CD4-positive, alpha-beta T cell (primary cell): ENCODE measurements at regions not wholly inside any gene's neighbourhood (a gene's known extent, or its start where the extent isn't known, plus 50 kb on each side); places are given as distances from the start of the nearest gene placed in this dataset.

Experiments used
- ATAC-seq: fragments of 200-7000 bp; cut with Tn5 transposase; one replicate; pipeline ENCODE4 v1.10.0; 2022; ENCODE audit warnings: mild to moderate bottlenecking; ENCODE audit not compliant: poor library complexity
- CTCF ChIA-PET: fragments of 350-600 bp; sonication (Branson Sonifier 250); formaldehyde crosslinking; loops from one replicate; lab custom pipeline; 2021; ENCODE audit warnings: antibody characterized with exemption, inconsistent platforms; lab: Charles Lee
- POLR2A ChIA-PET: fragments of 350-600 bp; sonication (Branson Sonifier 250); formaldehyde crosslinking; loops from one replicate; lab custom pipeline; 2021; ENCODE audit warnings: antibody characterized with exemption, inconsistent platforms; lab: Charles Lee
- DNase-seq, 14 experiments: peaks; one replicate each; pipeline ENCODE4 v3.0.0-alpha.2; 2013 to 2020; ENCODE audit warnings: mixed read lengths in 2 of 14
- H3K27ac ChIP-seq, 2 donors: one replicate each; pipeline versions ENCODE4 v1.5.1 to v1.7.0; 2013; ENCODE audit warnings: low read length in 2 of 2, low read depth in 1 of 2, mild to moderate bottlenecking in 1 of 2
- H3K27me3 ChIP-seq, 2 experiments: 1 replicate in 1 of 2; 2 replicates in 1 of 2; pipeline versions ENCODE4 v1.6.1 to v1.7.0; 2013; ENCODE audit warnings: low read length in 2 of 2, control low read depth in 1 of 2, mild to moderate bottlenecking in 1 of 2, moderate library complexity in 1 of 2; ENCODE audit not compliant: insufficient read depth in 2 of 2, control insufficient read depth in 1 of 2
- H3K36me3 ChIP-seq: one replicate; pipeline ENCODE4 v1.6.1; 2013; ENCODE audit warnings: low read length, control low read depth; ENCODE audit not compliant: insufficient read depth
- H3K4me1 ChIP-seq: one replicate; pipeline ENCODE4 v1.6.1; 2013; ENCODE audit warnings: low read length, control low read depth; ENCODE audit not compliant: insufficient read depth
- H3K4me3 ChIP-seq: one replicate; pipeline ENCODE4 v1.5.1; 2013; ENCODE audit warnings: mild to moderate bottlenecking, low read length, moderate library complexity
- H3K9me3 ChIP-seq, 2 experiments: 1 replicate in 1 of 2; 2 replicates in 1 of 2; pipeline versions ENCODE4 v1.6.1 to v1.7.0; 2013; ENCODE audit warnings: low read length in 2 of 2, mild to moderate bottlenecking in 2 of 2, control low read depth in 1 of 2, moderate library complexity in 1 of 2; ENCODE audit not compliant: control insufficient read depth in 1 of 2, insufficient read depth in 1 of 2
- H3K27ac Mint-ChIP-seq: one replicate; pipeline ENCODE4 v1.8.0; 2020; ENCODE audit warnings: mixed read lengths
- H3K27me3 Mint-ChIP-seq: one replicate; pipeline ENCODE4 v1.8.0; 2021; ENCODE audit warnings: mixed read lengths
- H3K36me3 Mint-ChIP-seq: one replicate; pipeline ENCODE4 v1.8.0; 2021; ENCODE audit warnings: low read depth, mixed read lengths
- H3K4me1 Mint-ChIP-seq: one replicate; pipeline ENCODE4 v1.8.0; 2021; ENCODE audit warnings: low read depth, mixed read lengths
- H3K4me3 Mint-ChIP-seq: one replicate; pipeline ENCODE4 v1.8.0; 2020; ENCODE audit warnings: mild to moderate bottlenecking, mixed read lengths
- H3K9me3 Mint-ChIP-seq: one replicate; pipeline ENCODE4 v1.8.0; 2020; ENCODE audit warnings: mixed read lengths
- CTCF ChIP-seq: fragments of 200-600 bp; IDR thresholded peaks from one replicate; pipeline ENCODE4 v1.8.0; 2022; ENCODE audit warnings: antibody characterized with exemption, mild to moderate bottlenecking
- intact Hi-C, 2 experiments: fragments of 100-400 bp; cut with DNase I in 1 of 2; cut with micrococcal nuclease in 1 of 2; formaldehyde crosslinking; loops; one replicate each; pipeline versions ENCODE4 v1.15.1 to v1.9.0; 2023 to 2025; cut with DNase I, micrococcal nuclease

- Histone ChIP-seq H3K4me1 (no peaks in the 10 kb centered on the region), H3K36me3 (no peaks in the 10 kb centered on the region), H3K27ac (no peak overlapping the region), H3K9me3 (peaks cover 0 to 13% of the 10 kb centered on the region in 2 experiments), H3K27me3 (no peaks in the 10 kb centered on the region), H3K4me3 (no peak overlapping the region)
- H3K27ac Mint-ChIP-seq = no peak overlapping the region
- no peak for ATAC-seq
- no peak for DNase-seq
- H3K9me3 Mint-ChIP-seq = peaks cover 5% of the 10 kb centered on the region
- ChIA-PET CTCF (no interaction called here), POLR2A (no interaction called here)
- H3K4me3 Mint-ChIP-seq = no peak overlapping the region
- no peaks in the 10 kb centered on the region for H3K27me3 Mint-ChIP-seq
- no peak for TF ChIP-seq CTCF
- intact Hi-C loops = no loop called here
- H3K36me3 Mint-ChIP-seq = no peaks in the 10 kb centered on the region
- no peaks in the 10 kb centered on the region for H3K4me1 Mint-ChIP-seq
Measured at GRCh38 chr13:70390064-70390463, 281.8 kb upstream of the KLHL1 start.

- no peak for DNase-seq
- Mint-ChIP-seq H3K27ac (no peak overlapping the region), H3K36me3 (no peaks in the 10 kb centered on the region), H3K4me3 (no peak overlapping the region), H3K27me3 (no peaks in the 10 kb centered on the region), H3K4me1 (no peaks in the 10 kb centered on the region), H3K9me3 (peaks cover 5% of the 10 kb centered on the region)
- Histone ChIP-seq H3K27ac (no peak overlapping the region), H3K4me1 (no peaks in the 10 kb centered on the region), H3K27me3 (no peaks in the 10 kb centered on the region), H3K36me3 (no peaks in the 10 kb centered on the region), H3K4me3 (no peak overlapping the region), H3K9me3 (peaks cover 0 to 13% of the 10 kb centered on the region in 2 experiments)
- ChIA-PET CTCF (interaction anchor here (1.4 kb wide), 1 partner anchor 11 kb away, joined by 4 read pairs; no protein-coding TSS in a partner anchor), POLR2A (no interaction called here)
- intact Hi-C loops = no loop called here
- TF ChIP-seq CTCF = no peak
- ATAC-seq = no peak
Measured at GRCh38 chr13:70388935-70389334, 280.7 kb upstream of the KLHL1 start.

- CTCF ChIA-PET = no interaction called here
- no peak overlapping the region for H3K27ac Mint-ChIP-seq
Measured at GRCh38 chr13:70386919-70387318, 278.7 kb upstream of the KLHL1 start.

More at GRCh38 chr13:70386919-70387318, 278.7 kb upstream of the KLHL1 start:
- H3K27me3 ChIP-seq = no peaks in the 10 kb centered on the region
- H3K27me3 Mint-ChIP-seq = no peaks in the 10 kb centered on the region
- no peaks in the 10 kb centered on the region for H3K36me3 ChIP-seq
- no peaks in the 10 kb centered on the region for H3K4me1 Mint-ChIP-seq
- H3K4me3 ChIP-seq = no peak overlapping the region
- H3K9me3 ChIP-seq = peaks cover 0 to 13% of the 10 kb centered on the region in 2 experiments
- TF ChIP-seq CTCF = no peak
- H3K4me1 ChIP-seq = no peaks in the 10 kb centered on the region
- DNase-seq (peak in 1 of 14 experiments; percentile 4), ATAC-seq (no peak)
- no peak overlapping the region for H3K27ac ChIP-seq
- no peaks in the 10 kb centered on the region for H3K36me3 Mint-ChIP-seq
- no peak overlapping the region for H3K4me3 Mint-ChIP-seq
- intact Hi-C loops = no loop called here
- POLR2A ChIA-PET = no interaction called here
- H3K9me3 Mint-ChIP-seq = peaks cover 9% of the 10 kb centered on the region
